IPS-15b (cell line): ENCODE measurements at regions not wholly inside any gene's neighbourhood (a gene's known extent, or its start where the extent isn't known, plus 50 kb on each side); places are given as distances from the start of the nearest gene placed in this dataset.

Experiments
- H3K27me3 ChIP-seq: one replicate; pipeline ENCODE4 v1.6.1; 2013; ENCODE audit warnings: low read length; ENCODE audit not compliant: control insufficient read depth, insufficient read depth
- H3K36me3 ChIP-seq: one replicate; pipeline ENCODE4 v1.6.1; 2013; ENCODE audit warnings: low read length; ENCODE audit not compliant: control insufficient read depth, insufficient read depth
- H3K4me1 ChIP-seq: one replicate; pipeline ENCODE4 v1.6.1; 2013; ENCODE audit warnings: mild to moderate bottlenecking, low read length; ENCODE audit not compliant: control insufficient read depth, insufficient read depth
- H3K4me3 ChIP-seq: one replicate; pipeline ENCODE4 v1.5.1; 2013; ENCODE audit warnings: low read depth, low read length
- H3K9ac ChIP-seq: one replicate; pipeline ENCODE4 v1.6.1; 2013; ENCODE audit warnings: low read depth, mild to moderate bottlenecking, low read length
- H3K9me3 ChIP-seq: one replicate; pipeline ENCODE4 v1.6.1; 2013; ENCODE audit warnings: mild to moderate bottlenecking, low read length; ENCODE audit not compliant: control insufficient read depth, insufficient read depth

DNA sequence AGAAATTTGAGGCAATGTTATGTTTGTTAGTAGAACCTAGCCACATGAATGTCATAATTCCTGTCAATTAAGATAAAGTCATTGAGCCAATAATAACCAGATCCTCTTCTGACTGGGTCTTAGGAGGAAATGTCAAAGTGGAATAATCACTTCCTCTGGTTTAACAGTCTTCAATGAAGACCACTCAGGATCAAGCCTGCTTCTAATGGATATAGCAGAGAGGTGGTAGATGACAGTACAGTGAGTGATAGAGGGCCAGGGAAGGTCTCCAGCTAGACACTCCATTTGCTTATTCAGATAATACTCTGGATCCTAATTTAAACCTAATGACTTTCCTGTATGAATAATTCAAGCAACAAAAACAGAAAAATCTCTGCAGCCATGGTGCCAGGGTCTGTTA lies 474.2 kb downstream of the DNAH5 start:
- no peaks in the 10 kb centered on the region for H3K4me1 ChIP-seq
- H3K4me3 ChIP-seq = no peak overlapping the region
- H3K9me3 ChIP-seq = no peaks in the 10 kb centered on the region
- no peaks in the 10 kb centered on the region for H3K36me3 ChIP-seq
- no peaks in the 10 kb centered on the region for H3K27me3 ChIP-seq
- no peak overlapping the region for H3K9ac ChIP-seq

- Histone ChIP-seq H3K4me1 (no peaks in the 10 kb centered on the region), H3K4me3 (no peak overlapping the region), H3K36me3 (no peaks in the 10 kb centered on the region), H3K9me3 (no peaks in the 10 kb centered on the region), H3K27me3 (no peaks in the 10 kb centered on the region), H3K9ac (no peak overlapping the region)
Measured at GRCh38 chr5:13464532-13465193, 479.8 kb downstream of the DNAH5 start.

DNA sequence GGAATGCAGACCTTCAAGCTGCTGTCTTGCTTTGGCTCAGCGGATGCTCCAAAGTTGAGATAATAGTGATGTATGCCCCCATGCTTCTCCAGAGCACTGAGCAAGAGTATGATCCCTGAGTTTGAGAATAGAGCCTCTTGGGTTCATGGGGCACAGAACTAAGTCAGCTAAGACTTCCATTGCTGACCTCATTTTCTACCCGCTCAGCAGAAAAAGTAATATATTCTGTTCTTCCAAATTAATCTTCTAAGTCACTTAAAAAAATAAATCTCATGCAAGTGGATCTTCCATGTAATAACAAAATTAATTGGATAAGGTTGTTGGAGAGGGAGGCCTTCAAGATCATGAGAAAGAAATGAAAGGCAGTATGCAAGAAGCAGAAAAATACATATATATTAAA lies 483.9 kb downstream of the DNAH5 start:
- Histone ChIP-seq H3K27me3 (no peaks in the 10 kb centered on the region), H3K9me3 (no peaks in the 10 kb centered on the region), H3K9ac (no peak overlapping the region), H3K36me3 (no peaks in the 10 kb centered on the region), H3K4me1 (no peaks in the 10 kb centered on the region), H3K4me3 (no peak overlapping the region)

DNA sequence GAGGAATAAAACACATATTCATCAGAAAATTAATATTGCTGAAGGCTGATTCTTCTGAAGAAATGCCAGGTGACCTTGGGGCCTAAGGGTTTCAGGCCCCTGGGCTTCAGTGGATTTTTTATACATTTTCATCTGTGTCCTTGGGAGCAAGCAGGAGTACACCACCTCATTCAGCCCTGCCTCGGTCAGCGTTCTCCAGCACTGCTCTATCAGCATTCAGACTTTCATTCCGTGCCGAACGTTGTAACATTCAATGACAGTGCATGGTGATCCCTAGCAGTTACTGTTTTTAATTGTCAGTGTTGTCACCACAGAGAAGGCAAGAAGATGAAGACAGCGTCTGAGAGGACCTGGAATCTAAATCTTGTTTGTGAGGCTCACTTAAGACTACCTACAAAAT lies 490.4 kb downstream of the DNAH5 start:
- H3K36me3 ChIP-seq = no peaks in the 10 kb centered on the region
- no peak overlapping the region for H3K4me3 ChIP-seq
- H3K9ac ChIP-seq = no peak overlapping the region
- no peaks in the 10 kb centered on the region for H3K9me3 ChIP-seq
- no peaks in the 10 kb centered on the region for H3K27me3 ChIP-seq
- no peaks in the 10 kb centered on the region for H3K4me1 ChIP-seq

DNA sequence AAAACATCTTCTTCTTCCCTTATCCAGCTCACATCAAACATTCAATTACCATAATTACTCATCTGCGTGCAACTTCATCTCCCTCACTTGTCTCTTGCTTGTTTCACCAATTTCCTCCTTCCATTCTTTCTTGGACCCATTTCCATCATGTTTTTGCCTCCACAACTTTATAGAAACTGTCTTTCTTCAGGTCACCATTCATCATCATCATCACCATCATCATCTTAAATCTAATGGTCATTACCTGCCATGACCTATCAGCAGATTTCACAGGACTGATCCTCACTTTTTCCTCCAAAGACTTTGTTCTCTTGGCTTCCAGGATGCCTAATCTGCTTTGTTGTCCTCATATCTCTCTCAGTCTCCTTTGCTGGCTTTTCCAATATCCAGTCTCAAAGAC lies 495.6 kb downstream of the DNAH5 start:
- no peaks in the 10 kb centered on the region for H3K36me3 ChIP-seq
- H3K4me1 ChIP-seq = no peaks in the 10 kb centered on the region
- no peak overlapping the region for H3K4me3 ChIP-seq
- H3K27me3 ChIP-seq = no peaks in the 10 kb centered on the region
- no peaks in the 10 kb centered on the region for H3K9me3 ChIP-seq
- no peak overlapping the region for H3K9ac ChIP-seq

DNA sequence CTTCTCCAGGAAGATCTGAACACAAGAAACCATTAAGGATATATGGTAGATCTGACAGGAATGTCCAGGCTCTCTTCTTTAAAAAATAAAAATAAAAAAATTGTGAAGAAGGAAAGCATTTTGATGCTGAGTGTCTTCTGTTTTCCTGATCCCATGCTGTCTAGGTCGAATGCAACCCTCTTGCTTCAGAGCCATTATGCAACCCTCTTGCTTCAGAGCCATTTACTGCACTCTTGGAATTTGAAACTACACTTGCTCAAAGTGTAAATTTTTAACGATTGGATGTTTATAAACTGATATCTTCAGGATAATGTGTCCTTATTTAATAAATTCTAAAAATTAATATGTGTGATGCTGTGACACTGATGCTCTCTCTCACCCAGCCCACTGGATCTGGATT lies 505.1 kb downstream of the DNAH5 start:
- Histone ChIP-seq H3K9me3 (no peaks in the 10 kb centered on the region), H3K27me3 (no peaks in the 10 kb centered on the region), H3K36me3 (no peaks in the 10 kb centered on the region), H3K4me3 (no peak overlapping the region), H3K4me1 (no peaks in the 10 kb centered on the region), H3K9ac (no peak overlapping the region)

GRCh38 chr5:13427827-13428557 lies 516.5 kb downstream of the DNAH5 start:
- H3K27me3 ChIP-seq = no peaks in the 10 kb centered on the region
- H3K4me1 ChIP-seq = no peaks in the 10 kb centered on the region
- no peak overlapping the region for H3K9ac ChIP-seq
- H3K36me3 ChIP-seq = no peaks in the 10 kb centered on the region
- H3K9me3 ChIP-seq = no peaks in the 10 kb centered on the region
- no peak overlapping the region for H3K4me3 ChIP-seq

DNA sequence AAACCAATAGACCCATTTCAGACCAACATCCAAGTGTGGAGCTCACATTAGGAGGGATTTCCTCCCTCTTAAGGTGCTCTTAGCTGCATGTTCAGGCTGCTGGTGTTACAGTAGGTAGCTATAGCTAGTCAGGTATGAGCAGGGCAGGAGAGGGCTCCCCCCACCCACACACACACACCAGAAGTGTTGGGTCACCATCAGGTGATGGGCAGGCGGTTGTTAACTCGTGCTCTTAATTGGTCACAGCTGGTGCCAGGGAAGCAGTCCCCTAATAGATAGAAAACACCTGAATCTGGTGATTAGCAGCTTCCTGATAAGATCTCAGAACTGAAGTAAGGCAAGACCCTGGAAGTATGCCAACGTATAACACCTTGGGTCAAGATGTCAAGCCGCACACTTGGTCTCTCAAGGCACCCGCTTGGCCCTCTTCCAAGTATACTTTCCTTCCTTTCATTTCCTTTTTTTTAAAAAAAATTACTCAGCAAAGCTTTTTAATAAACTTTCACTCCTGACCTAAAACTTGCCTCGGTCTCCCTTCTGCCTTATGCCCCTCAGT lies 532.4 kb downstream of the DNAH5 start:
- no peaks in the 10 kb centered on the region for H3K9me3 ChIP-seq
- H3K36me3 ChIP-seq = no peaks in the 10 kb centered on the region
- H3K27me3 ChIP-seq = no peaks in the 10 kb centered on the region
- H3K9ac ChIP-seq = no peak overlapping the region
- H3K4me3 ChIP-seq = no peak overlapping the region
- H3K4me1 ChIP-seq = no peaks in the 10 kb centered on the region

DNA sequence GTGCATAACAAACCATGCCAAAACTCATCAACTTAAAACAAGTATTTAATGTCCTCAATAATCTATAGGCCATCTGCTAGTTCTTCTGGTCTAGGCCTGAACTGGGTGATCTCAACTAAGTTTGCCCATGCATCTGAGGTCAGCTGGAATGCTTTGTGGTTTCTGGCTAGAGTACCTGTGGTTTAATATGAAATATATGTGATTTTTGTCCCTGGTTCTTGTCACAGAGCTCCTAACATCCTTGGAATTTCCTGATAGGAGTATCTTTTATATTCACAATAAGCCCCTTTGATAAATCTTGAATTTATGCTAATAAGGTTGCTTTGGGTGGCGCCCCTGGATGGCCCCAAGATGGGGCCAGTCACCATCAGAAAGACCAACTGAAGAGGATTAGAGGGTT lies 535.9 kb downstream of the DNAH5 start:
- Histone ChIP-seq H3K9me3 (no peaks in the 10 kb centered on the region), H3K9ac (no peak overlapping the region), H3K4me1 (no peaks in the 10 kb centered on the region), H3K4me3 (no peak overlapping the region), H3K27me3 (no peaks in the 10 kb centered on the region), H3K36me3 (no peaks in the 10 kb centered on the region)

DNA sequence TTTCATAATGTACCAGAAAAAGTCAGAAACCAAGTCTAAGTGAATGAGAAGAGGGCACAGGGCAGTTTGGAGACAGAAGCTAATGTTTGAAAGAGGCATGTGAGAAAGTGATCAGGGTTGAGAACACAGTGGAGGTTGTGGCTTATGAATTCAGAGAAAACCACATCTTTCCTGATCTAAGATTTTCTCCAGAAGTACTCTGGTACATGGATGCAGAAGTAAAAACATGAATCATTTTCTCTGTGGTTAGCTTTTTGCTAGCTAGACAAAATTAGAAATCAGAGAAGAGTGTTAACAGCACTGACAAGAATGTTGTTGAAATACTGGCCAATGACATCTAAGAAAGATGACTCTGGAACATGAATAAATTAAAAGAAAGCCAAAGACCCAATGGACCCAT lies 541.1 kb downstream of the DNAH5 start:
- Histone ChIP-seq H3K9me3 (no peaks in the 10 kb centered on the region), H3K36me3 (no peaks in the 10 kb centered on the region), H3K9ac (no peak overlapping the region), H3K27me3 (no peaks in the 10 kb centered on the region), H3K4me1 (no peaks in the 10 kb centered on the region), H3K4me3 (no peak overlapping the region)

DNA sequence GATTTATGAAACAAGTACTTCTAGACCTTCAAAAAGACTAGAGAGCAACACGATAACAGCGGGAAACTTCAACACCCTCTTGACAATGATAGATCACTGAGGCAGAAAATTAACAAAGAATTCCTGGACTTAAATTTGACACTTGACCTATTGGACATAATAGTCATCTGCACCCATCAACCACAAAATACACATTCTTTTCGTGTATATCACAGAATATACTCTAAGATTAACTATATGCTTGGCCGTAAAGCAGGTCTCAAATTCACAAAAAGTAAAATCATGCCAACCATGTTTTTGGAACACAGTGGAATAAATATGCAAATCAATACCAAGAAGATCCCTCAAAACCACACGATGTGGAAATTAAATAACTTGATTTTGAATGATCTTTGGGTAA lies 559.4 kb downstream of the DNAH5 start:
- no peaks in the 10 kb centered on the region for H3K27me3 ChIP-seq
- no peak overlapping the region for H3K4me3 ChIP-seq
- no peaks in the 10 kb centered on the region for H3K4me1 ChIP-seq
- H3K9ac ChIP-seq = no peak overlapping the region
- no peaks in the 10 kb centered on the region for H3K36me3 ChIP-seq
- H3K9me3 ChIP-seq = peaks cover 2% of the 10 kb centered on the region

DNA sequence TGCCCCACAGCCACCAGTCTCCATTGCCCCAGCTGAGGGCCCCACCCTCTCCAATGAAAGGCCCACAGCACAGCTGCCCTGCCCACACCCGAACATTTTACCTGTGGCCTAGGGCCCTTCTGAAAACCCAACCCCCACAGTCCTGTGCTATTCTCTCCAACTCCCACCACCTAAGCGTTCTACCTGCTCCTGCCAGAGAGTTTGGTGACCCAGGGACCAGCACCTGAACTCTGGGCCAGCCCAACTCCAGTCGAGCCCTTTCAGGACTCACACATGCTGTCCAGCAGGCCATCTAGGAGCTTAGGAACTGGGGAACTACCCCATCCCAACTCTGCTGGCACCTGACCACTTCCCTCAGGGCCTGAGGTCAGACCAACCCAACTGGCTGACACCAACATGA lies 562.3 kb downstream of the DNAH5 start:
- no peaks in the 10 kb centered on the region for H3K36me3 ChIP-seq
- no peaks in the 10 kb centered on the region for H3K9me3 ChIP-seq
- H3K4me1 ChIP-seq = no peaks in the 10 kb centered on the region
- no peaks in the 10 kb centered on the region for H3K27me3 ChIP-seq
- H3K9ac ChIP-seq = no peak overlapping the region
- H3K4me3 ChIP-seq = no peak overlapping the region
